GM12878 (cell line): ENCODE measurements at regions not wholly inside any gene's neighbourhood (a gene's known extent, or its start where the extent isn't known, plus 50 kb on each side); places are given as distances from the start of the nearest gene placed in this dataset.
A peak's percentile ranks its signal among the peaks of the same experiment; 100 is the strongest.

Experiments used
- ATAC-seq: fragments of 200-7000 bp; cut with Tn5 transposase; 3 replicates; pipeline ENCODE4 v1.9.1; 2020; ENCODE audit warnings: mild to moderate bottlenecking, moderate library complexity
- BruUV-seq: library from RNA; stranded (reverse); fragments of 400-500 nt; replicated peaks from 2 replicates; lab custom pipeline; 2021; lab: Mats Ljungman, UMichigan
- CTCF ChIA-PET: fragments of 300-600 bp; sonication (Branson Sonifier 250); formaldehyde crosslinking; extraction: SDS; loops from one replicate; lab custom pipeline; 2021; ENCODE audit warnings: inconsistent platforms; lab: Yijun Ruan, JAX
- POLR2A ChIA-PET: fragments of 350-600 bp; formaldehyde crosslinking; extraction: SDS; loops from one replicate; lab custom pipeline; 2021; ENCODE audit warnings: inconsistent platforms; lab: Charles Lee
- RAD21 ChIA-PET: fragments of 300-600 bp; sonication (Branson Sonifier 250); formaldehyde crosslinking; loops from one replicate; lab custom pipeline; 2023; ENCODE audit warnings: antibody characterized with exemption; ENCODE audit not compliant: unreplicated experiment; lab: Charles Lee
- SMC1A ChIA-PET: fragments of 300-600 bp; sonication (Branson Sonifier 250); formaldehyde crosslinking; loops from one replicate; lab custom pipeline; 2023; ENCODE audit not compliant: unreplicated experiment, uncharacterized antibody; lab: Charles Lee
- DNase-seq: peaks from one replicate; pipeline ENCODE4 v3.0.0-alpha.2; 2011; ENCODE audit warnings: low read depth, low spot score
- FAIRE-seq: peaks from 3 replicates; lab custom pipeline; 2011; peaks lifted over from hg19 to GRCh38; lab: Jason Lieb, UNC
- H2AFZ ChIP-seq: 2 replicates; pipeline ENCODE4 v1.6.0; 2011; ENCODE audit warnings: low read depth, low read length, control low read depth; ENCODE audit not compliant: control insufficient read depth
- H3K27ac ChIP-seq: 2 replicates; pipeline ENCODE4 v1.5.1; 2011; ENCODE audit warnings: control low read depth; ENCODE audit not compliant: control insufficient read depth, insufficient read depth
- H3K27me3 ChIP-seq, 2 experiments: replicated peaks in 1 of 2; 2 replicates each; pipeline versions ENCODE4 v1.6.0 to v1.6.1; 2011; ENCODE audit warnings: low read length in 1 of 2; ENCODE audit not compliant: control insufficient read depth in 2 of 2, insufficient read depth in 2 of 2
- H3K36me3 ChIP-seq, 2 experiments: 2 replicates each; pipeline ENCODE4 v1.5.1; 2011; ENCODE audit warnings: low read length in 1 of 2; ENCODE audit not compliant: control insufficient read depth in 2 of 2, insufficient read depth in 2 of 2
- H3K4me1 ChIP-seq: 2 replicates; pipeline ENCODE4 v1.6.1; 2011; ENCODE audit warnings: mild to moderate bottlenecking, low read length, moderate library complexity, mixed read lengths; ENCODE audit not compliant: control insufficient read depth, insufficient read depth
- H3K4me2 ChIP-seq: 2 replicates; pipeline ENCODE4 v1.6.0; 2011; ENCODE audit warnings: control low read depth; ENCODE audit not compliant: control insufficient read depth, insufficient read depth
- H3K4me3 ChIP-seq: fragments of 200-600 bp; sonication (generic); 2 replicates; pipeline ENCODE4 v1.5.1; 2016
- H3K79me2 ChIP-seq: 2 replicates; pipeline ENCODE4 v1.6.0; 2011; ENCODE audit warnings: low read length; ENCODE audit not compliant: control insufficient read depth, insufficient read depth
- H3K9ac ChIP-seq: 2 replicates; pipeline ENCODE4 v1.8.0; 2011; ENCODE audit warnings: low read length, control low read depth, mixed read lengths; ENCODE audit not compliant: control insufficient read depth, insufficient read depth
- H3K9me3 ChIP-seq: replicated peaks from 3 replicates; pipeline ENCODE4 v1.5.1; 2011; ENCODE audit warnings: mild to moderate bottlenecking, low read length; ENCODE audit not compliant: control insufficient read depth, insufficient read depth
- H4K20me1 ChIP-seq: 2 replicates; pipeline ENCODE4 v1.6.0; 2011; ENCODE audit not compliant: control insufficient read depth, insufficient read depth
- CREM ChIP-seq: IDR thresholded peaks from 2 replicates; pipeline ENCODE4 v1.6.1; 2014; ENCODE audit warnings: antibody characterized with exemption, low read depth
- EZH2 ChIP-seq: IDR thresholded peaks from 2 replicates; pipeline ENCODE4 v1.6.1; 2012; ENCODE audit warnings: low read depth, mild to moderate bottlenecking, control low read depth, inconsistent platforms, low read length, borderline replicate concordance; ENCODE audit not compliant: control insufficient read depth
- FOXM1 ChIP-seq: IDR thresholded peaks from 2 replicates; pipeline ENCODE4 v1.6.1; 2012; ENCODE audit warnings: low read depth, mild to moderate bottlenecking, inconsistent platforms, low read length, moderate library complexity
- GATAD2B ChIP-seq: fragments of 450-650 bp; conservative IDR thresholded peaks from 2 replicates; pipeline ENCODE4 v1.6.1; 2017; ENCODE audit warnings: low read depth, mild to moderate bottlenecking, moderate library complexity
- HDAC2 ChIP-seq: fragments of 200-600 bp; sonication (generic); IDR thresholded peaks from 2 replicates; pipeline ENCODE4 v1.6.1; 2017
- IKZF1 ChIP-seq: fragments of 450-650 bp; conservative IDR thresholded peaks from 2 replicates; pipeline ENCODE4 v1.6.1; 2017; ENCODE audit warnings: antibody characterized with exemption, mild to moderate bottlenecking
- IKZF2 ChIP-seq, 2 experiments: fragments of 450-650 bp; IDR thresholded peaks; 2 replicates each; pipeline ENCODE4 v1.6.1; 2017; ENCODE audit warnings: mild to moderate bottlenecking in 2 of 2, moderate library complexity in 2 of 2
- IRF4 ChIP-seq: IDR thresholded peaks from 2 replicates; pipeline ENCODE4 v1.6.1; 2011; ENCODE audit warnings: low read depth, low read length
- JUND ChIP-seq: IDR thresholded peaks from 2 replicates; pipeline ENCODE4 v1.6.1; 2012; ENCODE audit warnings: low read depth, mild to moderate bottlenecking, low read length, improper control_type of control experiment, moderate library complexity
- MEF2A ChIP-seq: IDR thresholded peaks from 2 replicates; pipeline ENCODE4 v1.6.1; 2011; ENCODE audit warnings: low read depth, mild to moderate bottlenecking, low read length, moderate library complexity; ENCODE audit not compliant: insufficient read depth
- POLR2AphosphoS5 ChIP-seq: IDR thresholded peaks from 2 replicates; pipeline ENCODE4 v1.6.1; 2011; ENCODE audit warnings: mild to moderate bottlenecking, low read length, inconsistent platforms
- POU2F2 ChIP-seq: IDR thresholded peaks from 3 replicates; pipeline ENCODE4 v1.6.1; 2011; ENCODE audit warnings: low read depth, mild to moderate bottlenecking, low read length, borderline replicate concordance
- RAD21 ChIP-seq: IDR thresholded peaks from 2 replicates; pipeline ENCODE4 v1.6.1; 2011; ENCODE audit warnings: mild to moderate bottlenecking, low read depth, low read length, moderate library complexity; ENCODE audit not compliant: insufficient read depth
- SMC3 ChIP-seq: IDR thresholded peaks from 2 replicates; pipeline ENCODE4 v1.6.1; 2011; ENCODE audit warnings: low read length, improper control_type of control experiment, borderline replicate concordance
- STAT3 ChIP-seq: IDR thresholded peaks from 2 replicates; pipeline ENCODE4 v1.6.1; 2011; ENCODE audit warnings: low read depth, low read length, improper control_type of control experiment
- TAF1 ChIP-seq: IDR thresholded peaks from 2 replicates; pipeline ENCODE4 v1.6.1; 2011; ENCODE audit warnings: mild to moderate bottlenecking, low read depth, low read length, borderline replicate concordance
- TCF3 ChIP-seq: IDR thresholded peaks from 2 replicates; pipeline ENCODE4 v1.6.1; 2012; ENCODE audit warnings: low read depth, mild to moderate bottlenecking, low read length, borderline replicate concordance; ENCODE audit not compliant: insufficient read depth
- TCF7 ChIP-seq: IDR thresholded peaks from 2 replicates; pipeline ENCODE4 v1.6.1; 2014; ENCODE audit warnings: antibody characterized with exemption, borderline replicate concordance
- WGBS: methylation state at CpG from one replicate; pipeline ENCODE4 v1.1.6; 2016; ENCODE audit warnings: low lambda C conversion rate; ENCODE audit not compliant: insufficient replicate concordance, insufficient coverage; ENCODE audit errors: missing lambda C conversion rate; 5-methylcytosine and 5-hydroxymethylcytosine counted together
- in situ Hi-C: fragments of 300-500 bp; cut with MboI; formaldehyde crosslinking; loops from 9 replicates; pipeline ENCODE4 v1.14.3; 2018; ENCODE audit warnings: mixed read lengths
- intact Hi-C: fragments of 100-400 bp; cut with micrococcal nuclease; formaldehyde crosslinking; loops from one replicate; pipeline ENCODE4 v1.14.2; 2022; ENCODE audit not compliant: unreplicated experiment

DNA sequence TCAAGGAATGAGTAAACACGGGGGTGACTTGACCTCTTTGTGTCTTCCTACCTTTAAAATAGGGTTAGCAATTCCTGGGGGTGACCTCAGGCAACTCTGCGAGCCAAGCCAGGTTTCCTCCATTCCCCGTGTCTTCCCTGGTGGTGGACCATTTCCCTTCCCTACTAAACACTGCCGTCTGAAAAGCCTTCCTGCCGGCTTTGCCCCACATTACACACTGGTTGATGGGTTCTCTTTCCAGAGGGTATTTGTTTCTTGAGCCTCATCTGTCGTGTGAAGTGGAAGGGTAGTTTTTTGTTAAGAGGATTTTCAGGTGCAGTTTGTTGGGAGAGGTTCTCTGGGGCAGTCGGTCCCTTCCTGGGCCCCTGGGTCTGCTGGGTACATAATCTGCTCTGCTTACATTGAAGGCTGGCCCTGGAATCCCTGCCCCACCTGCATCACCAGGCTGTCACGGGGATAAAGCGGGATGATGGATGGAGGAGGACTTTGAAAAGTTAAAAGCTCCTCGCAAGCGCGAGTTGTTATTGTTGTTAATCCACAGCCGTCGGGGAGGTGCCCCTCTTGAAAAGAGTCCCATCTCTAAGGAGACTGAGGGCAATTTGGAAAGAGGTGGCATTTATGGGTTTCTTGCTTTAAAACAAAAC lies 175.4 kb upstream of the SPRED2 start:
- RAD21 ChIA-PET, result interaction anchor here (0.6 kb wide), 1 partner anchor 175 kb away, joined by 5 read pairs; the partner anchor contains the start of gene SPRED2
- TF ChIP-seq STAT3, result no peak
- no peak for TF ChIP-seq TAF1
- no peak for TF ChIP-seq TCF3
- TF ChIP-seq RAD21, result no peak
- TF ChIP-seq POLR2AphosphoS5, result no peak
- TF ChIP-seq TCF7, result no peak
- TF ChIP-seq, all 136 proteins: peak for 0
- ATAC-seq (no peak), FAIRE-seq (no peak), DNase-seq (no peak)
- Histone ChIP-seq H3K36me3 (no peaks in the 10 kb centered on the region), H3K27ac (peak overlapping the region; percentile 71; the same call in 1 of the 2 replicates), H4K20me1 (no peaks in the 10 kb centered on the region), H3K9ac (no peak overlapping the region), H2AFZ (no peak overlapping the region), H3K4me1 (peaks cover 34% of the 10 kb centered on the region), H3K79me2 (no peaks in the 10 kb centered on the region), H3K4me3 (no peak overlapping the region), H3K27me3 (no peaks in the 10 kb centered on the region), H3K9me3 (no peaks in the 10 kb centered on the region), H3K4me2 (no peak overlapping the region)
- CTCF ChIA-PET, result no interaction called here
- BruUV-seq, result no TSS peak
- intact Hi-C loops (no loop called here), in situ Hi-C loops (no loop called here)
- WGBS, result 91% methylated on average over 14 of the region's 14 CpGs
- SMC1A ChIA-PET, result interaction anchor here (1.3 kb wide), 1 partner anchor 8 kb away, joined by 3 read pairs; no protein-coding TSS in a partner anchor
- POLR2A ChIA-PET, result interaction anchor here (0.6 kb wide), 1 partner anchor 31 kb away, joined by 4 read pairs; no protein-coding TSS in a partner anchor

GRCh38 chr2:65605743-65606058 lies 173.3 kb upstream of the SPRED2 start:
- H3K9me3 ChIP-seq, result no peaks in the 10 kb centered on the region
- peak overlapping the region; percentile 71 for H3K27ac ChIP-seq
- H3K4me1 ChIP-seq, result peaks cover 34% of the 10 kb centered on the region
- ChIA-PET RAD21 (no interaction called here), SMC1A (interaction anchor here (1.1 to 1.2 kb wide), 2 partner anchors 10 to 32 kb away, joined by 4 to 5 read pairs; no protein-coding TSS in a partner anchor), POLR2A (no interaction called here), CTCF (interaction anchor here (0.9 to 1.1 kb wide), 2 partner anchors 8 to 36 kb away, joined by 3 read pairs; no protein-coding TSS in a partner anchor)
- FAIRE-seq (peak; percentile 75), ATAC-seq (peak; percentile 54), DNase-seq (no peak)
- H2AFZ ChIP-seq, result no peak overlapping the region
- no TSS peak for BruUV-seq
- no peaks in the 10 kb centered on the region for H3K79me2 ChIP-seq
- H3K9ac ChIP-seq, result no peak overlapping the region
- intact Hi-C loops (no loop called here), in situ Hi-C loops (no loop called here)
- no peaks in the 10 kb centered on the region for H4K20me1 ChIP-seq
- no peaks in the 10 kb centered on the region for H3K36me3 ChIP-seq
- peak overlapping the region; percentile 23; the same call in 1 of the 2 replicates for H3K4me3 ChIP-seq
- peak overlapping the region; percentile 63 for H3K4me2 ChIP-seq
- no peaks in the 10 kb centered on the region for H3K27me3 ChIP-seq
- 0 out of 2 replicates have a peak, but pooled peaks have one; percentile 41 for TF ChIP-seq CREM
- no peak for TF ChIP-seq SMC3
- peak in 1 of 2 experiments; percentile 8; a peak in 1 of 4 replicates for TF ChIP-seq IKZF2 (IDR thresholded peaks at IDR 0.05)
- no peak for TF ChIP-seq IKZF1
- no peak for TF ChIP-seq STAT3
- TF ChIP-seq POU2F2, result peak; percentile 50; the same call in 1 of the 3 replicates
- no peak for TF ChIP-seq RAD21
- no peak for TF ChIP-seq JUND
- no peak for TF ChIP-seq HDAC2
- TF ChIP-seq IRF4, result no peak
- TF ChIP-seq GATAD2B, result no peak
- no peak for TF ChIP-seq EZH2
- TF ChIP-seq MEF2A, result peak; percentile 4; the same call in 1 of the 2 replicates
- TF ChIP-seq FOXM1, result no peak
